Endothelial cell of umbilical vein (primary cell): ENCODE measurements at regions not wholly inside any gene's neighbourhood (a gene's known extent, or its start where the extent isn't known, plus 50 kb on each side); places are given as distances from the start of the nearest gene placed in this dataset.

Experiments
- CTCF ChIP-seq, 2 donors: IDR thresholded peaks; 1 replicate in 1 of 2; 2 replicates in 1 of 2; pipeline ENCODE4 v1.5.1; 2011; ENCODE audit warnings: low read length in 2 of 2, mild to moderate bottlenecking in 2 of 2, moderate library complexity in 2 of 2, control low read depth in 1 of 2, inconsistent platforms in 1 of 2, low read depth in 1 of 2; ENCODE audit not compliant: insufficient read depth in 1 of 2; ENCODE audit errors: extremely low read depth in 1 of 2
- EZH2 ChIP-seq: IDR thresholded peaks from 2 replicates; pipeline ENCODE4 v1.6.1; 2012; ENCODE audit warnings: borderline replicate concordance, low read depth, mild to moderate bottlenecking, moderate library complexity, low read length, inconsistent platforms; ENCODE audit not compliant: severe bottlenecking
- FOS ChIP-seq: IDR thresholded peaks from 2 replicates; pipeline ENCODE4 v1.6.1; 2011; ENCODE audit warnings: mild to moderate bottlenecking, low read length, moderate library complexity, borderline replicate concordance; ENCODE audit not compliant: insufficient read depth
- GATA2 ChIP-seq: IDR thresholded peaks from 2 replicates; pipeline ENCODE4 v1.7.0; 2011; ENCODE audit warnings: low read depth, mild to moderate bottlenecking, moderate library complexity, mixed read lengths, low read length; ENCODE audit not compliant: insufficient read length, insufficient read depth
- MYC ChIP-seq: IDR thresholded peaks from one replicate; pipeline ENCODE4 v1.6.1; 2011; ENCODE audit warnings: mild to moderate bottlenecking, low read depth, low read length
- POLR2A ChIP-seq: IDR thresholded peaks from 2 replicates; pipeline ENCODE4 v1.6.1; 2012; ENCODE audit warnings: low read depth, mild to moderate bottlenecking, control low read depth, low read length
- POLR2AphosphoS5 ChIP-seq: IDR thresholded peaks from 2 replicates; pipeline ENCODE4 v1.6.1; 2012; ENCODE audit warnings: low read depth, mild to moderate bottlenecking, control low read depth, low read length, moderate library complexity; ENCODE audit not compliant: insufficient read depth
- TF ChIP-seq, protein P1 (sequence below): IDR thresholded peaks from 2 replicates; pipeline ENCODE4 v1.6.1; 2011; ENCODE audit not compliant: insufficient read depth, insufficient read length

DNA sequence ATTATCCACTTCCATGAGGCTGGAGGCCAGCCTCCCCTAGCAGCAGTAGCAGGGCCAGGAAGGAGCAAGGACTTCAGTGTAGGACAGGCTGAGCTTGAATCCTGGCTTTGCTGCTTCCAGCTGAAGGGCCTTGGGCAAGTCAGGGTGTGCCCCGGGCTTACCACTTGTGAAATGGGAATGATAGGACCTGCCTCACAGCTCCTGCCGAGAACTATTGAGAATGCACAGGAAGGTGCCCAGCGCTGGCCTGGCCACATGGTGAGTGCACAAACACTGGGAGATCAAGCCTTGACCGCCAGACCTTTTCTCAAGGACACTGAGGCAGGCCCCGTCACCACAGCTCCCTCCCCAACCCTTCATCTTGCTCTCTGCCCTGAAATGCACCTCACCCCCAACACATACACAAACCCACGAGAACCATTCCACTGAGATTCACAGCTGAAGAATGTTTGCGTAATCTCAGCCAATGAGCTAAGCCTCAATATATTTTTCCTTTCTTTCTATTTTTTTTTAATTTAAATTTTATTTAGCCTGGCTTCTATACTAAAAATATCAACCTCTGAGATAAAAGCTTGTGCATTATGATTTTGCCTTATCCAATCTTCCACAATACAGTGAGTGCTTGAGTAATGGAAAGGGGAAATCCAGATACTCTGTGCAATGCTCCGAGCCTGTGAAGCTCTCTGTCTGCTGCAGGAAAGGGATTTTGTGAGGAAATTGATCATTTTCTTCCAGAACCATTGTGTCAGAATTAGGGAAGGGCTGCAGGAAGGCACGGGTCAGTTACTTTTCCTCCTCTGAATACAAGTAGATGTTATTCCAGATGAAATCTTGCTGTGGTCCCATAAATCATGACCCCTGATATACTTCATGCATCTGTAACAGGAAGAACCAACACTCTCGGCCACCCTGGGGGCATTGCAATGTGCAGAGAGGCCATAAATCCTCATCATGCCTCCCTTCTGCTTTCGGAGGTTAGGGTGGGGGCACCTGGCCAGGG is 193.9 kb downstream of the TLE3 start:
- no peak for TF ChIP-seq CTCF (IDR thresholded peaks at IDR 0.05; ENCODE audit: extremely low read depth in 1 of 2, insufficient read depth in 1 of 2, low read depth in 1 of 2, low read length in 2 of 2)
- TF ChIP-seq POLR2AphosphoS5: no peak
- TF ChIP-seq, protein P1, sequence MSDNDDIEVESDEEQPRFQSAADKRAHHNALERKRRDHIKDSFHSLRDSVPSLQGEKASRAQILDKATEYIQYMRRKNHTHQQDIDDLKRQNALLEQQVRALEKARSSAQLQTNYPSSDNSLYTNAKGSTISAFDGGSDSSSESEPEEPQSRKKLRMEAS: no peak
- TF ChIP-seq POLR2A: peak; percentile 19
- no peak for TF ChIP-seq EZH2
- TF ChIP-seq FOS: no peak
- TF ChIP-seq GATA2: no peak
- no peak for TF ChIP-seq MYC
